Keratinocyte (primary cell): ENCODE measurements at regions not wholly inside any gene's neighbourhood (a gene's known extent, or its start where the extent isn't known, plus 50 kb on each side); places are given as distances from the start of the nearest gene placed in this dataset.

Experiments
- DNase-seq: peaks from one replicate; pipeline ENCODE4 v3.0.0-alpha.2; 2011; ENCODE audit warnings: low read depth, missing footprints, low spot score
- FAIRE-seq: peaks from 2 replicates; lab custom pipeline; 2011; peaks lifted over from hg19 to GRCh38; lab: Jason Lieb, UNC
- H2AFZ ChIP-seq: 2 replicates; pipeline ENCODE4 v1.6.0; 2012; ENCODE audit warnings: low read length, control low read depth, inconsistent platforms; ENCODE audit not compliant: control insufficient read depth
- H3K27ac ChIP-seq: 2 replicates; pipeline ENCODE4 v1.5.1; 2011; ENCODE audit warnings: low read length; ENCODE audit not compliant: control insufficient read depth, insufficient read depth
- H3K27me3 ChIP-seq: 3 replicates; pipeline ENCODE4 v1.6.0; 2011; ENCODE audit warnings: low read length; ENCODE audit not compliant: control insufficient read depth, insufficient read depth; ENCODE audit errors: extremely low read depth
- H3K36me3 ChIP-seq, 2 experiments: 2 replicates in 1 of 2; 3 replicates in 1 of 2; pipeline ENCODE4 v1.5.1; 2011; ENCODE audit warnings: low read length in 2 of 2, mild to moderate bottlenecking in 1 of 2; ENCODE audit not compliant: control insufficient read depth in 2 of 2, insufficient read depth in 2 of 2; ENCODE audit errors: extremely low read depth in 1 of 2
- H3K4me1 ChIP-seq: 3 replicates; pipeline ENCODE4 v1.5.1; 2011; ENCODE audit warnings: low read length; ENCODE audit not compliant: control insufficient read depth, insufficient read depth; ENCODE audit errors: extremely low read depth
- H3K4me2 ChIP-seq: 3 replicates; pipeline ENCODE4 v1.6.0; 2011; ENCODE audit warnings: low read depth, low read length; ENCODE audit not compliant: control insufficient read depth, insufficient read depth; ENCODE audit errors: extremely low read depth
- H3K4me3 ChIP-seq, 3 experiments: fragments of 200-600 bp in 1 of 3; sonication (generic) in 1 of 3; 2 replicates in 2 of 3; 3 replicates in 1 of 3; pipeline ENCODE4 v1.5.1; 2011 to 2016; ENCODE audit warnings: low read length in 3 of 3, mild to moderate bottlenecking in 3 of 3, control low read depth in 2 of 3, inconsistent platforms in 1 of 3, low read depth in 1 of 3, mixed read lengths in 1 of 3, mixed run types in 1 of 3, moderate library complexity in 1 of 3; ENCODE audit not compliant: control insufficient read depth in 2 of 3, insufficient read depth in 2 of 3; ENCODE audit errors: extremely low read depth in 1 of 3
- H3K79me2 ChIP-seq: 2 replicates; pipeline ENCODE4 v1.6.0; 2012; ENCODE audit warnings: low read length; ENCODE audit not compliant: control insufficient read depth, insufficient read depth
- H3K9ac ChIP-seq: 3 replicates; pipeline ENCODE4 v1.6.0; 2011; ENCODE audit warnings: low read length; ENCODE audit not compliant: control insufficient read depth, insufficient read depth; ENCODE audit errors: extremely low read depth
- H3K9me1 ChIP-seq: 3 replicates; pipeline ENCODE4 v1.6.0; 2011; ENCODE audit warnings: low read length; ENCODE audit not compliant: control insufficient read depth, insufficient read depth; ENCODE audit errors: extremely low read depth
- H3K9me3 ChIP-seq: 2 replicates; pipeline ENCODE4 v1.5.1; 2012; ENCODE audit warnings: low read depth, low read length; ENCODE audit not compliant: control insufficient read depth
- H4K20me1 ChIP-seq: 3 replicates; pipeline ENCODE4 v1.6.0; 2011; ENCODE audit warnings: low read length; ENCODE audit not compliant: control insufficient read depth, insufficient read depth; ENCODE audit errors: extremely low read depth
- EZH2 ChIP-seq: IDR thresholded peaks from one replicate; pipeline ENCODE4 v1.6.1; 2012; ENCODE audit warnings: inconsistent platforms, mild to moderate bottlenecking, low read length, moderate library complexity
- dilution Hi-C: fragments of 300-500 bp; cut with MboI; formaldehyde crosslinking; loops from one replicate; pipeline ENCODE4 v1.7.0; 2020; ENCODE audit warnings: low sequenced_read_pairs; ENCODE audit not compliant: extremely low pct_ligation_motif_present
- TF ChIP-seq, protein P1 (sequence below), 3 experiments: IDR thresholded peaks in 1 of 3; conservative IDR thresholded peaks in 1 of 3; optimal IDR thresholded peaks in 1 of 3; 2 replicates in 2 of 3; 3 replicates in 1 of 3; pipeline versions ENCODE3 to v1.5.1; 2011; ENCODE audit warnings: low read length in 3 of 3, mild to moderate bottlenecking in 3 of 3, moderate library complexity in 2 of 3, control low read depth in 1 of 3, inconsistent platforms in 1 of 3; ENCODE audit not compliant: insufficient read depth in 2 of 3; ENCODE audit errors: extremely low read depth in 1 of 3

DNA sequence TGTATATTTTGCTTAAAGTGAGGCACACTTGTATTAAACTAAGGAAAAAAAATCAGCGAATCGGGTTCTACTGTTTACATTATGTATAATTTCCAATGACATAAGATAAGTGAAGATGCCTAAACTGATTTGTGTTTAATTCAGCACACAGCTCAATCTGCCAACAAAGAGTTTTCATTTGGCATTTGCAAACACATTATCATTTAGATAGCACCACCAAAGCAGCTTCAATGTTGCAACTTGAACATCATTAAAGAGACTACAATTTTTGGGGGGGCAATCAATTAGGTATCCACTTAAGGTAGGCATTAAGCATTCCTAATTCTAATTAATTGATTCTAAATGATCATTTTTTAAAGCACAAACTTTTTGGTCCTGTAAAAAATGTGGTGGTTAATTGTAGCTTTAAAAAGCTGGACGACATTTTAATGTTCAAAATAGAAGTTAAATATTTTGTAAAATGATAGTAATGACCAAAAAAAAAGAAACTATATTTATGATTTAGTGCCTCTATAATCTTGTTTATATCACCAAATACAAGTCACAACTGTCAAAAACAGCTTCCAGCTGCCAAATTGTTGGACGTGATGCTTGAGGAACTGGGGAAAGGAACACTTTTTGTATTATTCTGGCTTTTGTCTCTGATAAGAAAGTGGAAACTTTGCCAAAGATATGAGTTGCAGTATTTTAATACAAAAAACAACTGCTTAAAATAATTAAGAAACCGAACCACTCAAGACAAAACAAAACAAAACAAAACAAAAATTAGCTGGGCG lies 57.1 kb downstream of the CYCS start:
- H3K9me3 ChIP-seq: no peaks in the 10 kb centered on the region
- H3K36me3 ChIP-seq: no peaks in the 10 kb centered on the region
- no peak overlapping the region for H3K27ac ChIP-seq
- H3K79me2 ChIP-seq: no peaks in the 10 kb centered on the region
- dilution Hi-C loops: no loop called here
- no peaks in the 10 kb centered on the region for H3K27me3 ChIP-seq
- no peak overlapping the region for H3K4me2 ChIP-seq
- H3K9me1 ChIP-seq: no peaks in the 10 kb centered on the region
- no peak overlapping the region for H3K4me3 ChIP-seq
- no peaks in the 10 kb centered on the region for H3K4me1 ChIP-seq
- H4K20me1 ChIP-seq: no peaks in the 10 kb centered on the region
- no peak overlapping the region for H2AFZ ChIP-seq
- no peak for FAIRE-seq
- no peak for TF ChIP-seq EZH2
- TF ChIP-seq, protein P1, sequence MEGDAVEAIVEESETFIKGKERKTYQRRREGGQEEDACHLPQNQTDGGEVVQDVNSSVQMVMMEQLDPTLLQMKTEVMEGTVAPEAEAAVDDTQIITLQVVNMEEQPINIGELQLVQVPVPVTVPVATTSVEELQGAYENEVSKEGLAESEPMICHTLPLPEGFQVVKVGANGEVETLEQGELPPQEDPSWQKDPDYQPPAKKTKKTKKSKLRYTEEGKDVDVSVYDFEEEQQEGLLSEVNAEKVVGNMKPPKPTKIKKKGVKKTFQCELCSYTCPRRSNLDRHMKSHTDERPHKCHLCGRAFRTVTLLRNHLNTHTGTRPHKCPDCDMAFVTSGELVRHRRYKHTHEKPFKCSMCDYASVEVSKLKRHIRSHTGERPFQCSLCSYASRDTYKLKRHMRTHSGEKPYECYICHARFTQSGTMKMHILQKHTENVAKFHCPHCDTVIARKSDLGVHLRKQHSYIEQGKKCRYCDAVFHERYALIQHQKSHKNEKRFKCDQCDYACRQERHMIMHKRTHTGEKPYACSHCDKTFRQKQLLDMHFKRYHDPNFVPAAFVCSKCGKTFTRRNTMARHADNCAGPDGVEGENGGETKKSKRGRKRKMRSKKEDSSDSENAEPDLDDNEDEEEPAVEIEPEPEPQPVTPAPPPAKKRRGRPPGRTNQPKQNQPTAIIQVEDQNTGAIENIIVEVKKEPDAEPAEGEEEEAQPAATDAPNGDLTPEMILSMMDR (optimal IDR thresholded peaks at IDR 0.05 in 1 of 3, IDR thresholded peaks at IDR 0.05 in 1 of 3, conservative IDR thresholded peaks at IDR 0.05 in 1 of 3; ENCODE audit: extremely low read depth in 1 of 3, insufficient read depth in 2 of 3, low read length in 3 of 3): no peak
- H3K9ac ChIP-seq: no peak overlapping the region
- no peak for DNase-seq

DNA sequence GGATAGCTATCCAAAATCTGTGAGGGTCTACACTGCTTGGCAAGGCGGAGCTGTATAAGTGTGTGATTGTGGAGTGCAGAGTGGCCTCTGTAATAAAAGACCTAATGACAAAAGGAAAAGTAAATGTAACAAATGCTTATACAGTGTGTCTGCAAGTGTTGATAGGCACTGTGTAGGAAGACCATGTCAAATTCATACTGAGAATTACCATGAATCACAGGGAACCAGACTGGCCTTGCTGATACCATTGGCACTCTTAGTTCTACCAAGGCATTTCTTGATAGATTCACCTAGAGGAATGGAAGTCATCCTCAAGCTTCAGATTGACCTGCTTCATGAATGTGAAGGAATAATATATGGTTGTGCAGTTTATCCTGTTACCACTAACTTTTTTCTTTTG lies 58.8 kb downstream of the CYCS start:
- DNase-seq (no peak), FAIRE-seq (peak; percentile 44)
- Histone ChIP-seq H3K4me1 (no peaks in the 10 kb centered on the region), H3K79me2 (no peaks in the 10 kb centered on the region), H3K9ac (no peak overlapping the region), H3K27ac (no peak overlapping the region), H2AFZ (no peak overlapping the region), H3K9me1 (no peaks in the 10 kb centered on the region), H3K36me3 (no peaks in the 10 kb centered on the region), H4K20me1 (no peaks in the 10 kb centered on the region), H3K4me2 (no peak overlapping the region), H3K27me3 (no peaks in the 10 kb centered on the region), H3K4me3 (no peak overlapping the region), H3K9me3 (no peaks in the 10 kb centered on the region)
- dilution Hi-C loops: no loop called here
- TF ChIP-seq, protein P1 (optimal IDR thresholded peaks at IDR 0.05 in 1 of 3, IDR thresholded peaks at IDR 0.05 in 1 of 3, conservative IDR thresholded peaks at IDR 0.05 in 1 of 3; ENCODE audit: extremely low read depth in 1 of 3, insufficient read depth in 2 of 3, low read length in 3 of 3): no peak
- no peak for TF ChIP-seq EZH2
